ENCODE measurements at regions not wholly inside any gene's neighbourhood (a gene's known extent, or its start where the extent isn't known, plus 50 kb on each side); places are given as distances from the start of the nearest gene placed in this dataset.

GRCh38 chr4:42267724-42268123, 115.3 kb upstream of the BEND4 start:
- H3K27me3 ChIP-seq, result no peaks in the 10 kb centered on the region
- no peak overlapping the region for H3K4me3 ChIP-seq
- TF ChIP-seq, protein P1, sequence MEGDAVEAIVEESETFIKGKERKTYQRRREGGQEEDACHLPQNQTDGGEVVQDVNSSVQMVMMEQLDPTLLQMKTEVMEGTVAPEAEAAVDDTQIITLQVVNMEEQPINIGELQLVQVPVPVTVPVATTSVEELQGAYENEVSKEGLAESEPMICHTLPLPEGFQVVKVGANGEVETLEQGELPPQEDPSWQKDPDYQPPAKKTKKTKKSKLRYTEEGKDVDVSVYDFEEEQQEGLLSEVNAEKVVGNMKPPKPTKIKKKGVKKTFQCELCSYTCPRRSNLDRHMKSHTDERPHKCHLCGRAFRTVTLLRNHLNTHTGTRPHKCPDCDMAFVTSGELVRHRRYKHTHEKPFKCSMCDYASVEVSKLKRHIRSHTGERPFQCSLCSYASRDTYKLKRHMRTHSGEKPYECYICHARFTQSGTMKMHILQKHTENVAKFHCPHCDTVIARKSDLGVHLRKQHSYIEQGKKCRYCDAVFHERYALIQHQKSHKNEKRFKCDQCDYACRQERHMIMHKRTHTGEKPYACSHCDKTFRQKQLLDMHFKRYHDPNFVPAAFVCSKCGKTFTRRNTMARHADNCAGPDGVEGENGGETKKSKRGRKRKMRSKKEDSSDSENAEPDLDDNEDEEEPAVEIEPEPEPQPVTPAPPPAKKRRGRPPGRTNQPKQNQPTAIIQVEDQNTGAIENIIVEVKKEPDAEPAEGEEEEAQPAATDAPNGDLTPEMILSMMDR (IDR thresholded peaks at IDR 0.05), result no peak
- H3K9me3 ChIP-seq, result no peaks in the 10 kb centered on the region
- DNase-seq (ENCODE audit: low spot score in 2 of 2), result no peak
- no peaks in the 10 kb centered on the region for H3K36me3 ChIP-seq
- H3K4me1 ChIP-seq, result no peaks in the 10 kb centered on the region
- intact Hi-C loops (cut with DNase I), result no loop called here
- no peak overlapping the region for H3K27ac ChIP-seq

DNA sequence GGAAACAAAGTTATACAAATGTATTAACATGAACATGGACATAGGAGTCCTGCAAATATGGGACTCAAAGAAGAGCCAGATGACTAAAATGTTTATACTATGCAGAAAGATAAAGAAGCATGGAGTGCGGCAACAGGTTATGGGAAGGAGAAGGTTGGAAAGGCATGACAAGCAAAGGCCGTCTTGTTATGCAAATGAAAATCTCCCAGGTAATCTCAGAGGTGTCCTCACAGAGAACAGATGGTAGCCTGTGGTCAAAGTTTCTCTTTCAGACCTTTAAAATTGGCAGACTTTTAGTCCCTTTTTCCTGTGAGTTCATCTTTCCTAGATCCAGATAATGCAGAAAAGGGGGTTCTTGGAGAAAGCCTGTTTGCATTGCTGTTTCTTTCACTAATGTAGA, 116.4 kb upstream of the BEND4 start:
- Histone ChIP-seq H3K27me3 (no peaks in the 10 kb centered on the region), H3K27ac (no peak overlapping the region), H3K4me1 (no peaks in the 10 kb centered on the region), H3K4me3 (no peak overlapping the region), H3K9me3 (no peaks in the 10 kb centered on the region), H3K36me3 (no peaks in the 10 kb centered on the region)
- intact Hi-C loops (cut with DNase I), result no loop called here
- TF ChIP-seq, protein P1 (IDR thresholded peaks at IDR 0.05), result no peak
- no peak for DNase-seq (ENCODE audit: low spot score in 2 of 2)

GRCh38 chr4:42271096-42271495, 118.6 kb upstream of the BEND4 start:
- H3K4me1 ChIP-seq, result no peaks in the 10 kb centered on the region
- H3K4me3 ChIP-seq, result no peak overlapping the region
- H3K36me3 ChIP-seq, result no peaks in the 10 kb centered on the region
- H3K9me3 ChIP-seq, result no peaks in the 10 kb centered on the region
- intact Hi-C loops (cut with DNase I), result no loop called here
- TF ChIP-seq, protein P1 (IDR thresholded peaks at IDR 0.05), result no peak
- no peak for DNase-seq (ENCODE audit: low spot score in 2 of 2)
- H3K27ac ChIP-seq, result no peak overlapping the region
- no peaks in the 10 kb centered on the region for H3K27me3 ChIP-seq

DNA sequence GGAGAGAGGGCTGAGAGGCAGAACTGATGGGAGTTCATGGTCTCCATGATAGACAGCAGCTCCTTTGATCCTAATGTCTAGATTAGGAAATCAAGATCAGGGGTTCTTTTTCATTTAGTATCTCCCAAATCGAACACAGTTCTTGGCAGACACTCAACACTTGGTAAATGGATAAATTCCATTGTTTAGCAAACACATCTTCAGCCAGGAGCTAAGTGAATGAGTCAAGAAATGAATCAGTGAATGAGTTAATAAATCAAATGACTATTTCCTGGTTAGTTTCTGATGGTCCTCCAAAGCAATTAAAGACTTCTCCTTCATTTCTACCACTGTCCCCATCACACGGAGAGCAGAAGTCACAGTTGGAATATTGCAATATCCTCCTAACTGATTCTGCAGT, 120.0 kb upstream of the SHISA3 start:
- no peak overlapping the region for H3K4me3 ChIP-seq
- no peaks in the 10 kb centered on the region for H3K9me3 ChIP-seq
- H3K36me3 ChIP-seq, result no peaks in the 10 kb centered on the region
- DNase-seq (ENCODE audit: low spot score in 2 of 2), result no peak
- no peaks in the 10 kb centered on the region for H3K27me3 ChIP-seq
- TF ChIP-seq, protein P1 (IDR thresholded peaks at IDR 0.05), result no peak
- no peaks in the 10 kb centered on the region for H3K4me1 ChIP-seq
- intact Hi-C loops (cut with DNase I), result no loop called here
- no peak overlapping the region for H3K27ac ChIP-seq

GRCh38 chr4:42278709-42279324, 118.5 kb upstream of the SHISA3 start:
- no peaks in the 10 kb centered on the region for H3K9me3 ChIP-seq
- TF ChIP-seq, protein P1 (IDR thresholded peaks at IDR 0.05), result no peak
- no peak for DNase-seq (ENCODE audit: low spot score in 2 of 2)
- intact Hi-C loops (cut with DNase I), result no loop called here
- no peak overlapping the region for H3K27ac ChIP-seq
- no peaks in the 10 kb centered on the region for H3K27me3 ChIP-seq
- no peak overlapping the region for H3K4me3 ChIP-seq
- no peaks in the 10 kb centered on the region for H3K4me1 ChIP-seq
- H3K36me3 ChIP-seq, result no peaks in the 10 kb centered on the region
